IPS-20b (cell line): ENCODE measurements at regions not wholly inside any gene's neighbourhood (a gene's known extent, or its start where the extent isn't known, plus 50 kb on each side); places are given as distances from the start of the nearest gene placed in this dataset.

Source experiments
- H3K27ac ChIP-seq: one replicate; pipeline ENCODE4 v1.5.1; 2013; ENCODE audit warnings: low read length
- H3K27me3 ChIP-seq: 2 replicates; pipeline ENCODE4 v1.6.1; 2013; ENCODE audit warnings: mild to moderate bottlenecking, low read length, inconsistent platforms; ENCODE audit not compliant: insufficient read depth
- H3K36me3 ChIP-seq: 2 replicates; pipeline ENCODE4 v1.6.1; 2013; ENCODE audit warnings: low read depth, mild to moderate bottlenecking, inconsistent platforms, low read length, moderate library complexity; ENCODE audit not compliant: insufficient read depth
- H3K4me1 ChIP-seq: 2 replicates; pipeline ENCODE4 v1.6.1; 2013; ENCODE audit warnings: mild to moderate bottlenecking, control low read depth, inconsistent platforms, low read length, moderate library complexity; ENCODE audit not compliant: insufficient read depth
- H3K4me3 ChIP-seq: 2 replicates; pipeline ENCODE4 v1.5.1; 2013; ENCODE audit warnings: mild to moderate bottlenecking, low read length, inconsistent platforms
- H3K9ac ChIP-seq: 2 replicates; pipeline ENCODE4 v1.6.1; 2013; ENCODE audit warnings: low read depth, mild to moderate bottlenecking, inconsistent platforms, low read length, moderate library complexity
- H3K9me3 ChIP-seq: 2 replicates; pipeline ENCODE4 v1.6.1; 2013; ENCODE audit warnings: mild to moderate bottlenecking, low read depth, low read length, inconsistent platforms; ENCODE audit not compliant: insufficient read depth

- Histone ChIP-seq H3K9me3 (no peaks in the 10 kb centered on the region), H3K27me3 (no peaks in the 10 kb centered on the region), H3K9ac (no peak overlapping the region), H3K27ac (no peak overlapping the region), H3K4me3 (no peak overlapping the region), H3K36me3 (no peaks in the 10 kb centered on the region), H3K4me1 (peaks cover 10% of the 10 kb centered on the region; the same call in 1 of the 2 replicates)
Observed at GRCh38 chr1:188668083-188668482, 1809.6 kb downstream of the BRINP3 start.

- Histone ChIP-seq H3K9me3 (no peaks in the 10 kb centered on the region), H3K27ac (no peak overlapping the region), H3K4me1 (peaks cover 10% of the 10 kb centered on the region; the same call in 1 of the 2 replicates), H3K4me3 (0 out of 2 replicates have a peak overlapping the region, but pooled peaks have one; percentile 10), H3K36me3 (no peaks in the 10 kb centered on the region), H3K9ac (no peak overlapping the region), H3K27me3 (no peaks in the 10 kb centered on the region)
Observed at GRCh38 chr1:188669728-188670382, 1807.8 kb downstream of the BRINP3 start.

- no peak overlapping the region for H3K9ac ChIP-seq
- peaks cover 10% of the 10 kb centered on the region; the same call in 1 of the 2 replicates for H3K4me1 ChIP-seq
- no peaks in the 10 kb centered on the region for H3K27me3 ChIP-seq
- H3K9me3 ChIP-seq, result no peaks in the 10 kb centered on the region
- H3K36me3 ChIP-seq, result no peaks in the 10 kb centered on the region
- no peak overlapping the region for H3K27ac ChIP-seq
- no peak overlapping the region for H3K4me3 ChIP-seq
Observed at GRCh38 chr1:188670837-188671236, 1806.8 kb downstream of the BRINP3 start.

GRCh38 chr1:188672153-188672552 lies 1805.5 kb downstream of the BRINP3 start:
- Histone ChIP-seq H3K9ac (no peak overlapping the region), H3K27me3 (no peaks in the 10 kb centered on the region), H3K36me3 (no peaks in the 10 kb centered on the region), H3K4me3 (no peak overlapping the region), H3K9me3 (no peaks in the 10 kb centered on the region), H3K27ac (no peak overlapping the region), H3K4me1 (peaks cover 10% of the 10 kb centered on the region; the same call in 1 of the 2 replicates)

- no peaks in the 10 kb centered on the region for H3K27me3 ChIP-seq
- no peak overlapping the region for H3K4me3 ChIP-seq
- H3K9me3 ChIP-seq, result no peaks in the 10 kb centered on the region
- no peak overlapping the region for H3K9ac ChIP-seq
- H3K4me1 ChIP-seq, result no peaks in the 10 kb centered on the region
- H3K27ac ChIP-seq, result no peak overlapping the region
- no peaks in the 10 kb centered on the region for H3K36me3 ChIP-seq
Observed at GRCh38 chr1:188689542-188689941, 1788.1 kb downstream of the BRINP3 start.

GRCh38 chr1:188700116-188700515 lies 1777.5 kb downstream of the BRINP3 start:
- H3K4me1 ChIP-seq, result no peaks in the 10 kb centered on the region
- no peaks in the 10 kb centered on the region for H3K27me3 ChIP-seq
- H3K9ac ChIP-seq, result no peak overlapping the region
- no peak overlapping the region for H3K4me3 ChIP-seq
- H3K27ac ChIP-seq, result no peak overlapping the region
- no peaks in the 10 kb centered on the region for H3K36me3 ChIP-seq
- H3K9me3 ChIP-seq, result no peaks in the 10 kb centered on the region

- Histone ChIP-seq H3K9me3 (no peaks in the 10 kb centered on the region), H3K27me3 (no peaks in the 10 kb centered on the region), H3K36me3 (no peaks in the 10 kb centered on the region), H3K9ac (no peak overlapping the region), H3K4me1 (no peaks in the 10 kb centered on the region), H3K27ac (no peak overlapping the region), H3K4me3 (no peak overlapping the region)
Observed at GRCh38 chr1:188706742-188707141, 1770.9 kb downstream of the BRINP3 start.

- Histone ChIP-seq H3K4me1 (no peaks in the 10 kb centered on the region), H3K4me3 (no peak overlapping the region), H3K9ac (no peak overlapping the region), H3K27ac (no peak overlapping the region), H3K36me3 (no peaks in the 10 kb centered on the region), H3K9me3 (no peaks in the 10 kb centered on the region), H3K27me3 (no peaks in the 10 kb centered on the region)
Observed at GRCh38 chr1:188708795-188709535, 1768.7 kb downstream of the BRINP3 start.

GRCh38 chr1:188715566-188715965 lies 1762.1 kb downstream of the BRINP3 start:
- no peak overlapping the region for H3K27ac ChIP-seq
- no peaks in the 10 kb centered on the region for H3K27me3 ChIP-seq
- no peaks in the 10 kb centered on the region for H3K36me3 ChIP-seq

GRCh38 chr1:188719735-188720134 lies 1757.9 kb downstream of the BRINP3 start:
- Histone ChIP-seq H3K9me3 (no peaks in the 10 kb centered on the region), H3K4me1 (no peaks in the 10 kb centered on the region), H3K9ac (no peak overlapping the region), H3K27ac (no peak overlapping the region), H3K4me3 (no peak overlapping the region), H3K36me3 (no peaks in the 10 kb centered on the region), H3K27me3 (no peaks in the 10 kb centered on the region)

More at GRCh38 chr1:188715566-188715965, 1762.1 kb downstream of the BRINP3 start:
- no peaks in the 10 kb centered on the region for H3K4me1 ChIP-seq
- no peak overlapping the region for H3K4me3 ChIP-seq
- H3K9ac ChIP-seq, result no peak overlapping the region
- H3K9me3 ChIP-seq, result no peaks in the 10 kb centered on the region

- H3K27me3 ChIP-seq, result no peaks in the 10 kb centered on the region
- no peak overlapping the region for H3K27ac ChIP-seq
- H3K9me3 ChIP-seq, result no peaks in the 10 kb centered on the region
- H3K4me3 ChIP-seq, result no peak overlapping the region
- H3K36me3 ChIP-seq, result no peaks in the 10 kb centered on the region
- H3K4me1 ChIP-seq, result no peaks in the 10 kb centered on the region
- H3K9ac ChIP-seq, result no peak overlapping the region
Observed at GRCh38 chr1:188723332-188724020, 1754.2 kb downstream of the BRINP3 start.
